ENCODE measurements at regions not wholly inside any gene's neighbourhood (a gene's known extent, or its start where the extent isn't known, plus 50 kb on each side); places are given as distances from the start of the nearest gene placed in this dataset.
A peak's percentile ranks its signal among the peaks of the same experiment; 100 is the strongest.

- Histone ChIP-seq H3K9me3 (no peaks in the 10 kb centered on the region), H3K4me3 (no peak overlapping the region), H3K27me3 (peaks cover 0 to 52% (median 30%) of the 10 kb centered on the region in 7 donors), H3K27ac (no peak overlapping the region), H3K4me1 (no peaks in the 10 kb centered on the region), H3K36me3 (no peaks in the 10 kb centered on the region)
- no peak for TF ChIP-seq CTCF (IDR thresholded peaks at IDR 0.05)
- ATAC-seq (no peak), DNase-seq (no peak)
- WGBS, 2 donors, result 75 to 81% methylated on average over 3 of the region's 3 CpGs
- intact Hi-C loops (cut with DNase I), result no loop called here
These were observed 97.7 kb upstream of the FAM204A start for GRCh38 chr10:118439824-118440223.

- Histone ChIP-seq H3K27ac (no peak overlapping the region), H3K36me3 (no peaks in the 10 kb centered on the region), H3K4me3 (no peak overlapping the region), H3K27me3 (peaks cover 0 to 50% (median 25%) of the 10 kb centered on the region in 7 donors), H3K4me1 (no peaks in the 10 kb centered on the region), H3K9me3 (peaks cover 0 to 3% (median 0%) of the 10 kb centered on the region in 11 donors)
- TF ChIP-seq CTCF (IDR thresholded peaks at IDR 0.05), result no peak
- DNase-seq (no peak), ATAC-seq (no peak)
- intact Hi-C loops (cut with DNase I), result no loop called here
- WGBS, 2 donors, result 49 to 90% methylated on average over 1 of the region's 1 CpG
These were observed 94.6 kb upstream of the FAM204A start for GRCh38 chr10:118436742-118437141.

- intact Hi-C loops (cut with DNase I), result no loop called here
- 81% methylated on average over 6 of the region's 6 CpGs for WGBS, 2 donors
- Histone ChIP-seq H3K27ac (no peak overlapping the region), H3K4me1 (no peaks in the 10 kb centered on the region), H3K4me3 (no peak overlapping the region), H3K27me3 (peaks cover 0 to 11% (median 6%) of the 10 kb centered on the region in 7 donors), H3K9me3 (peaks cover 0 to 6% (median 0%) of the 10 kb centered on the region in 11 donors), H3K36me3 (no peaks in the 10 kb centered on the region)
- DNase-seq (no peak), ATAC-seq (no peak)
- no peak for TF ChIP-seq CTCF (IDR thresholded peaks at IDR 0.05)
These were observed 88.1 kb upstream of the FAM204A start for GRCh38 chr10:118430190-118430589.

- Histone ChIP-seq H3K27ac (no peak overlapping the region), H3K9me3 (no peaks in the 10 kb centered on the region), H3K4me1 (no peaks in the 10 kb centered on the region), H3K27me3 (peaks cover 0 to 39% (median 12%) of the 10 kb centered on the region in 7 donors), H3K4me3 (no peak overlapping the region), H3K36me3 (no peaks in the 10 kb centered on the region)
- peak; percentile 67 to 69 for DNase-seq
- intact Hi-C loops (cut with DNase I), result loop anchor here in 5 of 10 donors (2.0 to 10.0 kb wide), 3 partner anchors 927 to 929 kb away; no protein-coding TSS in a partner anchor
- ATAC-seq, result peak; percentile 55 to 95 (median 70)
- 13 to 26% methylated on average over 15 of the region's 15 CpGs for WGBS, 2 donors
- peak; percentile 38 to 75 (median 72) for TF ChIP-seq CTCF (IDR thresholded peaks at IDR 0.05)
These were observed 81.8 kb upstream of the FAM204A start for GRCh38 chr10:118423800-118424442.

Measured in heart right ventricle (tissue), 16 donors.